IPS DF 19.7 (cell line): ENCODE measurements at regions not wholly inside any gene's neighbourhood (a gene's known extent, or its start where the extent isn't known, plus 50 kb on each side); places are given as distances from the start of the nearest gene placed in this dataset.

Experiments
- DNase-seq: peaks from one replicate; pipeline ENCODE4 v3.0.0-alpha.2; 2013; ENCODE audit warnings: low read depth, low spot score

DNA sequence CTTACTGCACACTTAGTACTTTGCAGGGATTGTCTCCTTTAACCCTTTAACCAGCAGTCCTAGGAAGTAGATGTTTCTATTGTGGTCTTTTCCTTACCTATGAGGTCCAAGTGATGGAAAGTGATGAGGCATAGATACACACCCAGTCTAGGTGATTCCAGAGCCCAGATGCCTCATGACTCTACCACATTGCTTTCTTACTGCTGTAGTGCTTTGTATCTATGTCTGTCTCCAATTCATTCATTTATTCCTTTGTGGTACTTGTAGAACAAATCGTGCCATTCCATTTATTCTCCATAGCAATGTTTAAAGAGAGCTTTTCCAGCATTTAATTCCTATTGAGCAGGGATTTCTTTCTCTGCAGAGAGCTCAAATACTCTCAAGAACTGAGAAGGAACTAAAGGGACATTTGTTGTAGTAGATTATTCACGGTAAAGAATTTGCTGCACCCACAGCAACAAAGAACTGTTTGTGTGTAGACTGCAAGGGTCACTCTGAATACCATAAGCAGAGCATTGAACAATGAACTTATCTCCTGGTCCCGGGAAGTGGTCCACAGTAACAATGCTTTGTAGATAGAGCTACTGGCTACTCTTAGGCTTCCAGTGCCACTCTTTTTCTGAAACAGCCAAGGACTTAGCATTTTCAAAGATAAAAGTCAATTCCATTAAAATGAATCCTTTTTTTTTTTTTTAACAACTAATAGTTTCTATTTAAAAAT is 337.0 kb downstream of the PTEN start:
- no peak for DNase-seq

DNA sequence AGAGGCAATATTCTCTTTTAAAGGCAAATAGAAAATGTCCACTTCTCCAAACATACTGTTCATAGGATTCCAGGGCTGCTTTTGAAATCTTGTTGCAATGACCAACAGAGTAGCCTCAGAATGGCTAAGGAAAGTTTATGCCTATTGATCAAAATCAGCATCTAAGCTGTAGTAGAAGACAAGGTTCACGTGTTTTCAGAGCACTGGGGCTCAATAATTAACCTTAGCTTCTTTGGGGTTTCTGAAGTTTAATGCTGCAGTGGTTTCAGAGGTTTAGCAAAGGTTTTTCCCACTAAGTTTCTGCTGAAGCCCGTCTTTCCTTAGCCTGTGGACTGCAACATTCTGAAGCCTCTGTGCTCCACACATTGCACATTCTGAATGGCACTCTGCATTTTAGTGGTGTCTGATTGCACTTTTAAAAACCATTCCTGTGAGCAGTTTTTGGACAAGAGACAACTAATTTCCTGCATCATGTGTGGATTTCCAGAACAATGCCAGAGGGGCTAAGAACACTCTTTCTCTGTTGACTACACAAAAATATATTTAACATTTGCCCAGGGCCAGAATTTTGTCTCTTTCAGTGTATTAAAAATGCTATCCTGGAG is 342.5 kb downstream of the PTEN start:
- DNase-seq: no peak

DNA sequence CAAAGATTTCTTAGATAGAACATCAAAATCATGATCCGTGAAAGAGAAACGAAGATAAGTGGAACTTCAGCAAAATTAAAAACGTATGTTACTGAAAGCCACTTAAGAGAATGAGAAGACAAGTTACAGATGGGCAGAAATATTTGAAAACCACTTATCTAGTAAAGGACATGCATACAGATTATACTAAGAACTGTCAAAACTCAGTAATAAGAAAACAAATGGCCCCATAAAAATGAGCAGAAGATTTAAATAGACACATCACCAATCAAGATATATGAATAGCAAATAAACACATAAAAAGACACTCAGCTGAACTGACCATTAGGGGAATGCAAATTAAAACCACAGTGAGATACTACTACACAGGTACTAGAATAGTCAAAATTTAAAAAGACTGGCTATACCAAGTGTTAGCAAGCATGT is 343.7 kb downstream of the PTEN start:
- DNase-seq: no peak

DNA sequence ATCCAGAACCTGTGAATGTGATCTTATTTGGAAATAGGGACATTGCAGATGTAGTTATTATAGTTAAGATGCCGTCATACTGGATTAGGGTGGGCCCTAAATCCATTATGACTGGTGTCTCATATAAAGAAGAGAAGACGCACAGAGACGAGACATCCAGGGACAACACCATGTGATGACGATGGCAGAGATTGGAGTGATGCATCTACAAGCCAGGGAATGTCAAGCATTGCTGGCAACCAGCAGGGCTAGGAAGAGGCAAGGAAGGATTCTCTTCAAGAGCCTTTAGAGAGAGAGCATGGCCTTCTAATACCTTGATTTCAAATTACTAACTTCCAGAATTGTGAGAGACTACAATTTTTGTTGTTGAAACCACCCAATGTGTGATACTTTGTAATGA is 345.8 kb downstream of the PTEN start:
- no peak for DNase-seq

DNA sequence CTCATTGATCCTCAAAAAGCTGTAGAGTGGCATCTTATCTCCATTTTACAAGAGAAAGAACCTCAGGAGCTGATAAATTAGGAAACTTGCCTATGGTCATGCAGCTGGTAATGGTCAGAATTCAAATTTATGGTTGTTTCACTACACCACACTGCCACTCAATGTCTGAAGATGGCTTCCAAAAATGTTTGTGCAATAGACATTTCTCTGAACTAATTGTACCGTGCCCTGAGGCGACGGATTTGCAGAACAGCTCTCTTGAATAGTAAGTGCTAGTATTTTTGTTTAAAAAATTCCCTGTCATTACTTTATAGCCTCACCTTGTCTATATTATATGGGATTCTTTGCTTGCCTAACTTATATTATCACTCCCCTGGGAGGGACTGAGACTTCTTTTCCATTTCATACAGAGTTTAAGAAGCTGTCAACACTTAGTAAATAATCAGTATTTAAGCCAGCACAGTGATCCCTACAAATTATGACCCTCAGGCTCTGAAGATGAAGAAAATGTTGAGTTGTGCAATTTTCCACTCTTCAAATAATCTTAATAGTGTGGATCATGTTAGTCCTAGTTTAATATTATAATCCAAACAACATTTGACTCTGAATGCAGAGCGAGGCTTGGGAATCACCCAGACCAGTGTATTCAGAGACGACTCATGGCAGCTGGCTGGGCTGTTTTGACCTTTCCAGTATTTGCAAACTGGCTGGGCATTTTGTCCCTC is 346.6 kb downstream of the PTEN start:
- no peak for DNase-seq

DNA sequence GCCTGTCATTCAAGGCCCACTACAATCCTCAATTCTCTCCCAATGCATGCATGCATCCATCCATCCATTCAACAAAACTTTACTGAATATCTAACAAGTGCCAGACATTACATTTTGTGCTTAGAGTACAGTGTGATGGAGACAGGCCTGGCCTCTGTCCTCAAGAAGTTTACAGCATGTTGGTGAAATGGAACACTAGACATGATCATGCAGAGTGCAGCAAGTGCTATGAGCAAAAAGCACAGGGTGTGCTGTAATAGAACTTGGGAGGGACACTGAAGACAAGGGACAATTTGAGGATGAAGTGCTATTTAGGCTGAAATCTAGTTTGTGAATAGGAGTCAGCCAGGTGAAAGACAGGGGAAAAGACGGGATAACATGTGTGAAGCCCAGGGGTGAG is 347.8 kb downstream of the PTEN start:
- DNase-seq: no peak

DNA sequence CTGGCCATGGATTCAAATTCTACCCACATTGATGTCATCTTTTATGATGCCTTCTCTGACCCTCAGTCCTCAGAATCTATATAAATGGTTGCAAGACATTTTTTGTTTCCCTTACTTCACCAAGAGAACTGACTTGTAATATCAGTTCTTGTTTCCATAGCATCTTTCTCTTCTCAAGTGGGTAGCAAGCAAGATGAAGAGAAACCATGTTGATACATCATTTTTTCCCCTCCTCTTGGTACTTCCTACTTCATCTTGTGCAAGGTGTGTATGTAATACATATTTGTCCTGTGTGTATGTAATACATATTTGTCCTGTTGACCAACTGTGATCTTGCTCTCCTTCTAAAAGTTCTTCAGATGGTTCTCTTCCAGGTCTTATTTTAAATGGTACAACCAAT is 348.6 kb downstream of the PTEN start:
- DNase-seq: no peak

DNA sequence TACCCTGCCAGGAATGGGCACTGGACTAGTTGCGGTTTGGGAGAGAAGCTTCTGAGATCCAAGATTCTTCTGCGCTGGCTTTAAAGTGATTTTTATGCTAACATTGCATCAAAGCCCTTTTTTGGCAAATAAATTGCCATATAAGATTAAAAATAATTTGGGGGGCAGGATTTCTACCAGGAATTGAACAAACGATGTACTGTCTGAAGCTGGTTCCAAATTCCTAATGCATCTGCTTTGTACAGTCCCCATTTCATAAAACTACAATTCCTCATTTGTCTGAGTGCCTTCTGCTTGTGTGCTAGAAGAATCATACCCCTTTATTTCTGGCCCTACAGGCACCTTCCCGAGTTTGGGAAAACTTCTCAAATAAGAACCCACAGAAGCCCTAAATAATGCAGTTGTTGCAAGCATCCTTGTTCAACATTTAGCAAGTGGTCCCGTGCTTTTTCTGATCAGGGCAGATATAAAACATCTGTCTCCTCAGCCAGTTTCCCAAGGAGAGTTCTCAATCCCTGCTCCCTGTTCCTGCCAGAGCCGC is 349.7 kb downstream of the PTEN start:
- DNase-seq: no peak

DNA sequence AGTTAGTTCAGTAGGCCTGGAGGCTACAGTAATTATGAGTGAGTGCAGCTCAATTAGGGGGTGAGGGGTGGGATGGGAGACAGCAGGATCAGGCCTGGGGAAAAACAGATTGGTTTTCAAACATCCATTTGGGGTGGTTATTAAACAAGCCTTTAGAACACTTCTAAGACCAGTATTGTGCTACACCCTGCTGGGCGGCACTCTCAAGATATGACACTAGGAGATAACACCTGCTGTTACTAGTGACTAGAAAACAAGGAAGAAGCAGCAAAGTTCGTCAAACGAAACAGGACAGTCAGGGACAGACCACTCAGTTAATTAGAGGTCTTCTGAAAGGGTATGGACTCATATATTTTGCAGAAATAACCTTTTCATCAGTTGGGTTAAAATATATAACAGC is 353.6 kb downstream of the PTEN start:
- DNase-seq: no peak

DNA sequence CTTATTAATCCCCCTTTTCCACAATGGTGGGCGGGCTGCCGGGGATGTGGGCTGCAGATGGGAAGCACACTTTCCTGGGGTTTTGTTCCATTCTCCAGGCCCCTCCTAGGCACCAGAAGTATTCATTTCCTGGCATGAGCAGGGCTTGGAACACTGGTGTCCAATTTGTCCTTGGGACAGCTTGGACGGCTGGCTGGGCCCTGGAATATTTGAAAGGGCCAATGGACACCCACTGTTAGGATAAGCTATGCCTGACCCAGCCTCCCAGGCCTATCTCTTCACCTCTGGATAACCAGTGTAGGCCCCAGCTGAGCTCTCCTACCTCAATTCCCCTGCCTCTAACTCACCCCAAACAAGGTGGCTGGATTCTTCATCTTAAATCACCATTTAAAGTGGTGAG is 354.9 kb downstream of the PTEN start:
- DNase-seq: no peak

DNA sequence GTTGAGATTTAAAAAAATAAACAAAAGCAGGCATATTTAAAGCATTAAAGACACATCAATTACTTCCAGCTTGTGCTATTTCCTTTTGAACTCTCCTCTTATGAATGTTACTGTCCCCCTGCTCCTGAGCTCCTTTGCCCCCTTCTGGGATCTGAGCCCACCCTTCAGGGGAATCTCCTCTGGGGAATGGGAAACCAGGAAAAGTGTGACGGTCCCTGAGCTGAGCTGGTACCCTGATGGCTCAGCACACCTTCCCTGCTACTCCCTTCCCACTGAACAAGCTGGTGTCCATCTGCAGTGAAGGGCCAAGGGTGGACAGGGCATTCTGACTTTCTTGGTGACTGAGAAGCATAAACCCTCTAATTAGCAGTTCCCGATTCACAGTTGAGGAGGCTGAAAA is 356.3 kb downstream of the PTEN start:
- DNase-seq: no peak

DNA sequence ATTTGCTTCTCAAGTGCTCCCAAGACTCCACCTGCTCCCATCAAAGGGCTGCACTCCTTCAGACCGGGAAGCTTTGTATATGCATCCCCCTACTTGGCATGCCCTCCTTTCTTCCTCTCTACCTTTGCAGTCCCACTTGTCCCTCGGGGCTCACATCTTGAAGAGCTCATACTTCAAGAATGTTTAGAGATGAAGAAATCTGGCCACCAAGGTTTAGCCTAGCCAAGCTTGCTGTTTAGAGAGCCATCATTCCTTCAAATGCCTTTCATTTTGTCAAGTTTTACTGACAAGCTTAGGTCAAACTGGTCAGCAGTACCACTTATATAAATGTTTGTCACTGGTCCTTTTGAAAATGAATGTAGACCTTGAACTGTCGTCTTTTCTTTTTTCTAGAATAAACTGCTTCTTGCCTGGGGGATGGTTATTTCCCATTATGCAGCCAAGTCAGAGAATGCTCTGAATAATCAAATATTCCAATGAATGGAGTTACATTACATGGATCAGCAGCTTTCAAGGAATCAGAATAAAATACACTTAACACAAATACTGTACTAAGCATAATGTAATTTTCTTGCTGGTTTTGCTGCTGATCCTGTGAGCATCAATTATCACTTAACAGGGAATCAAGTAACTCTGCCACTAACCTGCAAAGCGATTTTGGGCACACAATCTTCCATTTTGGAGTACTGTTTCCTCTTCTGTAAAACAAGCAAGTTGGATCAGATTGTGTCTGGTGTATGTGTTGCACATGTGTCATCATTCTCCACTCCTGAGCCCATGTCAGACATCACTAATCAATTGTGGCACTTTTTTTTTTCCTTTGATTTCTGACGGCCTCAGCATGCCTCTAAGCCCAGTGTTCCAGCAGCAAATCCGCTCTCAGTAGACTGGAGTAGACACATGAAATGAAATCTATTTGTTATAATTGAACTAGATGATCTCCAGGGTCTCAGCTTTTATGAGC is 357.9 kb downstream of the PTEN start:
- DNase-seq: no peak

DNA sequence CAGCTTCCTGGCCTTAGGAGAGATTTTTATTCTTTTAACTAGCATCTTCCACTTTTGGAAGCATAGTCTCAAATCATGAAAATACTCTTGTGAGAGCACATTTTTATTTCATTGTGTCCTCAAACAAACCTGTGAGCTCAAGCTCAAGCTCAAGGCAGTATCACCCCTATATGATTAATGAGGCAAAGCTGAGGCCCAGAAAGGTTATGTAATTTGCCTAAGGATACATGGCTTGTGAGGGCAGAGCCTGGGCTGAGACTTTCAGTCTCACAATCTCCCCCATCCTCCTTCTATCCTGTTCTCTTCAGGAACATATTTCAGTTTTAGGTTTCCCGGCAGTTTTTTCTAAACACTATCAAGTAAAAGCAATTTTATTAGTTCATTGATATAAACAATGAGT is 359.5 kb downstream of the PTEN start:
- DNase-seq: no peak
